ENCODE measurements at regions not wholly inside any gene's neighbourhood (a gene's known extent, or its start where the extent isn't known, plus 50 kb on each side); places are given as distances from the start of the nearest gene placed in this dataset.

DNA sequence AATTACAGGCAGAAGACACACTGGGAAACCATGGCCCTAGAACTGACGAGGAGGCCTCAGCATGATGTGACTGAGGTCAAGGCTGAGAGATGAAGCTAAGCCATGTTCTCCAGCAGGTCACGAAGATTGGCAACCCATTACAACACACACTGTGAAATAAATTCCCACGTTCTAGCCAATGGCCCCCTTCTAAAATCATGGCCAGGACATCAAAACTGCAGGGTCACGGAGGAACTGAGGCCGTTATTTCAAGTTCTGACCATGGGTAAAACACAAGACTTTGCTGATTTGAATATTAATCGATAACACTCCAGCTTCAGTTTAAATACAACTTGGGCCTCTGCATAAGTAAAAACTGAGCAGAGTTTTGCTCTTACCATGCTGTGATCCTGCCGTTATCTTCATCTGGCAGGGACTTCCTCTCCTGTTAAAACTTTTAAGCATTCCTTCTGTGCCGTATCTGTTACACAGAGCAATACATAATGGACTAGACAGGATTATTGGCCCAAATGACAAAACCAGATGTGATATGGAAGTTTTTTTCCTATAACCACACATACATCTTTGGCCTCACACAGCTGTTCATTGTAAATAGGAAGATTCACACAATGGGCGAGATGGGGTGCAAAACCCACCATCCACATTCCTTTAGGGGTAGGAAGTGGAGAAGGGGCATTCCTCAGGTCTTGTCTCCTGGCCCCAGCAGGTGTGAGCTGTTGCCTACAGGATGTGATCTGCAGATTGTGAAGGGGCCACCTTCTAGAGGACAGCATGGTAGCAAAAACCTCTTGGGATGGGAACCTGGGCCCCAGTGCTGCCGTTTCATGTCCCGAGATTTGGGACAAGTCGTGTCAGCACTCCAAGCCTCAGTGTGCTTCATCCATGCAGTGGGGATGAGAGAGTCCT, 207.4 kb downstream of the OPA1 start:
- Histone ChIP-seq H3K4me3 (no peak overlapping the region), H2AFZ (no peak overlapping the region), H3K36me3 (replicated peaks; ENCODE audit: insufficient read depth, low read depth) (no peaks in the 10 kb centered on the region), H3K27ac (no peak overlapping the region), H3K27me3 (no peaks in the 10 kb centered on the region), H3K9me2 (replicated peaks; ENCODE audit: insufficient read depth) (no peaks in the 10 kb centered on the region), H4K20me1 (ENCODE audit: insufficient read depth, poor library complexity, severe bottlenecking) (no peaks in the 10 kb centered on the region), H3K4me1 (ENCODE audit: insufficient read depth) (no peaks in the 10 kb centered on the region), H3K79me2 (no peaks in the 10 kb centered on the region), H3K9me3 (ENCODE audit: low read depth) (no peaks in the 10 kb centered on the region), H3K4me2 (no peak overlapping the region)
- 73% methylated on average over 12 of the region's 12 CpGs for WGBS (ENCODE audit: low lambda C conversion rate, missing lambda C conversion rate)
- TF ChIP-seq, protein P1, sequence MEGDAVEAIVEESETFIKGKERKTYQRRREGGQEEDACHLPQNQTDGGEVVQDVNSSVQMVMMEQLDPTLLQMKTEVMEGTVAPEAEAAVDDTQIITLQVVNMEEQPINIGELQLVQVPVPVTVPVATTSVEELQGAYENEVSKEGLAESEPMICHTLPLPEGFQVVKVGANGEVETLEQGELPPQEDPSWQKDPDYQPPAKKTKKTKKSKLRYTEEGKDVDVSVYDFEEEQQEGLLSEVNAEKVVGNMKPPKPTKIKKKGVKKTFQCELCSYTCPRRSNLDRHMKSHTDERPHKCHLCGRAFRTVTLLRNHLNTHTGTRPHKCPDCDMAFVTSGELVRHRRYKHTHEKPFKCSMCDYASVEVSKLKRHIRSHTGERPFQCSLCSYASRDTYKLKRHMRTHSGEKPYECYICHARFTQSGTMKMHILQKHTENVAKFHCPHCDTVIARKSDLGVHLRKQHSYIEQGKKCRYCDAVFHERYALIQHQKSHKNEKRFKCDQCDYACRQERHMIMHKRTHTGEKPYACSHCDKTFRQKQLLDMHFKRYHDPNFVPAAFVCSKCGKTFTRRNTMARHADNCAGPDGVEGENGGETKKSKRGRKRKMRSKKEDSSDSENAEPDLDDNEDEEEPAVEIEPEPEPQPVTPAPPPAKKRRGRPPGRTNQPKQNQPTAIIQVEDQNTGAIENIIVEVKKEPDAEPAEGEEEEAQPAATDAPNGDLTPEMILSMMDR (IDR thresholded peaks at IDR 0.05; ENCODE audit: poor library complexity), result no peak
- TF ChIP-seq EZH2phosphoT487 (IDR thresholded peaks at IDR 0.05; ENCODE audit: low read depth, severe bottlenecking, unreplicated experiment) (no peak), EZH2 (IDR thresholded peaks at IDR 0.05; ENCODE audit: borderline replicate concordance) (no peak)
- DNase-seq (ENCODE audit: low spot score), result no peak

DNA sequence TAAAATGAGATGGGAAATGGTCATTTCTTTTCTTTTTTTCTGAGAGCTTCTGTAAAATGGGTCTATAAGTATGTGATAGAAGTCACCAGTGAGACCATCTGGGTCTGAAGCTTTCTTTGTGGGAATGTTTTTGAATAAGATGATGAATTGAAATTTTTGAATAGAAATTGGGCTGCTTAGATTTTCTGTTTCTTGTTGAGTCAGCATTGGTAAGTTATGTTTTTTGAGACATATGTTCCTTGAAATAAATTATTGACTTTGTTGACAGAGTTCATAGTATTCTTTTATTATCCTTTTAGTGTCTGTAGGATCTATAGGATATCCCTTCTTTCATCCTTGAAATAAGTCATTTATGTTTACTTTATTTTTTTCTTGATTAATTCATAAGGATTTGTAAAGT, 208.1 kb downstream of the OPA1 start:
- no peak for DNase-seq (ENCODE audit: low spot score)
- no peaks in the 10 kb centered on the region for H3K27me3 ChIP-seq
- TF ChIP-seq, protein P1 (IDR thresholded peaks at IDR 0.05; ENCODE audit: poor library complexity), result no peak
- no peak for TF ChIP-seq EZH2phosphoT487 (IDR thresholded peaks at IDR 0.05; ENCODE audit: low read depth, severe bottlenecking, unreplicated experiment)
- TF ChIP-seq EZH2 (IDR thresholded peaks at IDR 0.05; ENCODE audit: borderline replicate concordance), result no peak
- no peaks in the 10 kb centered on the region for H3K9me3 ChIP-seq (ENCODE audit: low read depth)
- H3K79me2 ChIP-seq, result no peaks in the 10 kb centered on the region
- no peak overlapping the region for H3K4me3 ChIP-seq
- H3K4me1 ChIP-seq (ENCODE audit: insufficient read depth), result no peaks in the 10 kb centered on the region
- H2AFZ ChIP-seq, result no peak overlapping the region
- no peaks in the 10 kb centered on the region for H3K36me3 ChIP-seq (replicated peaks; ENCODE audit: insufficient read depth, low read depth)
- H4K20me1 ChIP-seq (ENCODE audit: insufficient read depth, poor library complexity, severe bottlenecking), result no peaks in the 10 kb centered on the region
- no peak overlapping the region for H3K27ac ChIP-seq
- no peak overlapping the region for H3K4me2 ChIP-seq
- H3K9me2 ChIP-seq (replicated peaks; ENCODE audit: insufficient read depth), result no peaks in the 10 kb centered on the region

DNA sequence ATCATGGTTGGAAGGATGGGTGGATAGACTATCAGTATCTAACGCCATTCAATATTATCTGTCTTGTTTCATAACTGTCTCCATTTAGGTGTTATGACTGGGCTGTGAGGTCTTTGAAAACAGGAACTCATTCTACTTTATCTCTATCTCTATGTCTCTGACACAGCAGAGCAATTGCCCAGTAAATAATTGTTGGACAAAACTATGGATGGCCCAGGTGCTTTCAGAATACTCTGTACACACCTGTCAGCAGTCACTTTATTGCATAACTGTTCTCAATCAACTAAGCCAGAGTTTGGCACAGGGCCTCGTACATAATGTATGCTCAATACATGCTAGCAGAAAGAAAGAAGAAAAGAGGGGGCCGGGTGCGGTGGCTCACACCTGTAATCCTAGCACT, 210.3 kb downstream of the OPA1 start:
- Histone ChIP-seq H4K20me1 (ENCODE audit: insufficient read depth, poor library complexity, severe bottlenecking) (no peaks in the 10 kb centered on the region), H3K27me3 (no peaks in the 10 kb centered on the region), H3K4me2 (no peak overlapping the region), H3K9me3 (ENCODE audit: low read depth) (no peaks in the 10 kb centered on the region), H3K36me3 (replicated peaks; ENCODE audit: insufficient read depth, low read depth) (no peaks in the 10 kb centered on the region), H3K4me3 (no peak overlapping the region), H3K79me2 (no peaks in the 10 kb centered on the region), H2AFZ (no peak overlapping the region), H3K27ac (no peak overlapping the region), H3K4me1 (ENCODE audit: insufficient read depth) (no peaks in the 10 kb centered on the region), H3K9me2 (replicated peaks; ENCODE audit: insufficient read depth) (no peaks in the 10 kb centered on the region)
- TF ChIP-seq, protein P1 (IDR thresholded peaks at IDR 0.05; ENCODE audit: poor library complexity), result no peak
- TF ChIP-seq EZH2 (IDR thresholded peaks at IDR 0.05; ENCODE audit: borderline replicate concordance) (no peak), EZH2phosphoT487 (IDR thresholded peaks at IDR 0.05; ENCODE audit: low read depth, severe bottlenecking, unreplicated experiment) (no peak)
- DNase-seq (ENCODE audit: low spot score), result peak; percentile 50
- 82% methylated on average over 4 of the region's 4 CpGs for WGBS (ENCODE audit: low lambda C conversion rate, missing lambda C conversion rate)

Measured in hepatocyte (in vitro differentiated cells).